Small intestine (tissue), 7 donors: ENCODE measurements at regions not wholly inside any gene's neighbourhood (a gene's known extent, or its start where the extent isn't known, plus 50 kb on each side); places are given as distances from the start of the nearest gene placed in this dataset.

Experiments used
- DNase-seq, 2 donors: peaks; one replicate each; pipeline versions ENCODE4 v3.0.0 to v3.0.0-alpha.2; 2013
- FAIRE-seq: peaks from 2 replicates; lab custom pipeline; 2012; peaks lifted over from hg19 to GRCh38; lab: Jason Lieb, UNC
- H3K27ac ChIP-seq, 3 donors: one replicate each; pipeline ENCODE4 v1.5.1; 2013; ENCODE audit warnings: low read length in 2 of 3, mild to moderate bottlenecking in 2 of 3, control low read depth in 1 of 3, inconsistent platforms in 1 of 3, low read depth in 1 of 3, moderate library complexity in 1 of 3
- H3K27me3 ChIP-seq, 3 donors: one replicate each; pipeline ENCODE4 v1.6.1; 2013; ENCODE audit warnings: low read length in 3 of 3, inconsistent platforms in 1 of 3; ENCODE audit not compliant: control insufficient read depth in 3 of 3, insufficient read depth in 3 of 3
- H3K36me3 ChIP-seq, 3 donors: one replicate each; pipeline ENCODE4 v1.6.1; 2013; ENCODE audit warnings: low read length in 3 of 3, inconsistent platforms in 1 of 3, low read depth in 1 of 3, mild to moderate bottlenecking in 1 of 3, moderate library complexity in 1 of 3; ENCODE audit not compliant: control insufficient read depth in 3 of 3, insufficient read depth in 2 of 3
- H3K4me1 ChIP-seq, 3 donors: one replicate each; pipeline ENCODE4 v1.6.1; 2013; ENCODE audit warnings: low read length in 2 of 3, inconsistent platforms in 1 of 3, low read depth in 1 of 3, mild to moderate bottlenecking in 1 of 3, moderate library complexity in 1 of 3; ENCODE audit not compliant: control insufficient read depth in 3 of 3, insufficient read depth in 2 of 3
- H3K4me3 ChIP-seq, 3 donors: one replicate each; pipeline ENCODE4 v1.5.1; 2013; ENCODE audit warnings: low read length in 3 of 3, control low read depth in 1 of 3, inconsistent platforms in 1 of 3, low read depth in 1 of 3, mild to moderate bottlenecking in 1 of 3, moderate library complexity in 1 of 3
- H3K9me3 ChIP-seq, 2 donors: one replicate each; pipeline ENCODE4 v1.6.1; 2013; ENCODE audit warnings: low read depth in 1 of 2, low read length in 1 of 2; ENCODE audit not compliant: control insufficient read depth in 2 of 2, insufficient read depth in 1 of 2
- WGBS, 3 donors: extraction: QIAGEN DNeasy Blood & Tissue Kit; methylation state at CpG; one replicate each; pipeline ENCODE4 v1.1.7; 2013; 5-methylcytosine and 5-hydroxymethylcytosine counted together
- donor health status: healthy with polysubstance abuse.
- donor health status: control.
- donor health status: control.
- donor health status: Bipolar disorder and iron deficiency.
- donor health status: healthy.

DNA sequence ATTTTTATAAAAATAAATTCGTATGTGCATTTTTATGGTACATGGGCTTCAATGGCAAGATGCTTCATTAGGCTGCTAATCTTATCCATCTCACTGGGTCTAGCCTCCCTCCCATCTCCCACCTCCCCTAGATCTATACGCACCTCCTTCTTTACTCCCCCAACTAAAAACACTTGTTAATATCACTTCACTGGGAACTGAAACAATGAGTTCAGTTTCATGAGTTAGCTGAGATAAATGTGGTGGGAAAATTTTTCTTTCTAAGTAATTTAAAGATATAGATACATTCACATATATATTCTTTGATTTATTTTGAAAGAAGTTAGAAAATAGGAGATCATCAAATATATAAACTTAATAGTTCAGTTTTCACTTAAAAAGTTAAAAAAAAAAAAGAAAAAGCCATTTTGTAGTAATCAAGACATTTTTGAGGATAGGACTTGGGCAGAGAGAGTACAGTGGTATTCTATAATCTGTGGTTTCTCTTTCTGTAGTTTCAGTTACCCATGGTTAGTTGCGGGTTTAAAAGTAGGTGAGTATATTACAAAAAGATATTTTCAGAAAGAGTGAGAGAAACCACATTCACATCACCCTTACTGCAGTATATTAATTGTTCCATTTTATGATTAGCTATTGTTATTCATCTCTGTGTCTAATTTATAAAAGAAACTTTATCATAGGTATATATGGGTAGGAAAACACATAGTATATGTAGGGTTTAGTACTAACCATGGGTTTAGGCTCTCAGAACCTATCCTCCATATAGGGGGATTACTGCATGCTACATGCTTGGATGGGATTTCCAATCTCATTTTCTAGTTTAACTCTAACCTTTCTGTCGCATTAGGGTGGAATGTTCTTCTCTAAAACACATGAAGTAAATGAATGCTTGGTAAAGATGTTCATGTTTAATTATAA lies 316.0 kb upstream of the CBLB start:
- H3K27me3 ChIP-seq, result no peaks in the 10 kb centered on the region
- FAIRE-seq, result peak; percentile 84

GRCh38 chr3:106185949-106186348 lies 317.1 kb upstream of the CBLB start:
- Histone ChIP-seq H3K4me1 (no peaks in the 10 kb centered on the region), H3K27me3 (no peaks in the 10 kb centered on the region), H3K4me3 (no peak overlapping the region), H3K36me3 (no peaks in the 10 kb centered on the region), H3K27ac (no peak overlapping the region), H3K9me3 (no peaks in the 10 kb centered on the region)
- 63 to 82% (median 69%) methylated on average over 2 of the region's 2 CpGs for whole genome bisulfite sequencing, 3 donors
- DNase-seq (no peak), FAIRE-seq (no peak)

More for the DNA sequence above, 316.0 kb upstream of the CBLB start:
- no peak overlapping the region for H3K27ac ChIP-seq
- H3K4me3 ChIP-seq, result no peak overlapping the region
- H3K9me3 ChIP-seq, result no peaks in the 10 kb centered on the region
- no peaks in the 10 kb centered on the region for H3K4me1 ChIP-seq
- DNase-seq, result peak in 1 of 2 donors; percentile 25
- no peaks in the 10 kb centered on the region for H3K36me3 ChIP-seq
- WGBS, 3 donors, result 74 to 86% (median 76%) methylated on average over 4 of the region's 4 CpGs

- Histone ChIP-seq H3K36me3 (no peaks in the 10 kb centered on the region), H3K4me1 (no peaks in the 10 kb centered on the region), H3K27me3 (no peaks in the 10 kb centered on the region), H3K27ac (no peak overlapping the region), H3K4me3 (no peak overlapping the region), H3K9me3 (no peaks in the 10 kb centered on the region)
- DNase-seq, result no peak
- 59 to 68% (median 66%) methylated on average over 2 of the region's 2 CpGs for WGBS, 3 donors
- FAIRE-seq, result no peak
These were observed 321.5 kb upstream of the CBLB start for GRCh38 chr3:106190296-106190695.

- no peaks in the 10 kb centered on the region for H3K9me3 ChIP-seq
- no peak overlapping the region for H3K27ac ChIP-seq
- DNase-seq (no peak), FAIRE-seq (no peak)
- H3K4me1 ChIP-seq, result no peaks in the 10 kb centered on the region
- no peak overlapping the region for H3K4me3 ChIP-seq
- WGBS, 3 donors, result 75 to 92% (median 88%) methylated on average over 1 of the region's 1 CpG
- no peaks in the 10 kb centered on the region for H3K36me3 ChIP-seq
- H3K27me3 ChIP-seq, result no peaks in the 10 kb centered on the region
These were observed 322.4 kb upstream of the CBLB start for GRCh38 chr3:106191211-106191610.

GRCh38 chr3:106191913-106192312 lies 323.1 kb upstream of the CBLB start:
- WGBS, 3 donors, result 80 to 87% (median 87%) methylated on average over 3 of the region's 3 CpGs
- Histone ChIP-seq H3K27ac (no peak overlapping the region), H3K4me3 (no peak overlapping the region), H3K4me1 (no peaks in the 10 kb centered on the region), H3K36me3 (no peaks in the 10 kb centered on the region), H3K9me3 (no peaks in the 10 kb centered on the region), H3K27me3 (no peaks in the 10 kb centered on the region)
- FAIRE-seq (no peak), DNase-seq (no peak)

DNA sequence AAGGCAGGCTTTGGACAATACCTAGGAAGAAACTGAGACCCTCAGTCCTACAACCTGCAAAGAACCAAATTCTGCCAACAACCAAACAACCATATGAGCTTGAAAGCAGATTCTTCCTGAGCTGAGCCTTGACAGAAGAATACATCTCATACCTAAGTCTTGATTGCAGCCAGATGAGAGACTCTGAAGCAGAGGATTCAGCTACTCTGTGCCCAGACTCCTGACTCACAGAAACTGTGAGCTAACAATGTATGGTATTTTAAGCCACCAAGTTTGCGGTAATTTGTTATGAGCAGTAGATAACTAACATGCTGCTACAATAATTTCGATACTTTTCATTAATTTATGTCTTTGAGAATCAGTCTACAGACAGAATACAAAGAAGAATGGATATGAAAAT lies 325.1 kb upstream of the CBLB start:
- Histone ChIP-seq H3K27me3 (no peaks in the 10 kb centered on the region), H3K36me3 (no peaks in the 10 kb centered on the region), H3K27ac (no peak overlapping the region), H3K4me1 (no peaks in the 10 kb centered on the region), H3K4me3 (no peak overlapping the region), H3K9me3 (no peaks in the 10 kb centered on the region)
- DNase-seq (no peak), FAIRE-seq (no peak)
- 91 to 95% (median 95%) methylated on average over 2 of the region's 2 CpGs for WGBS, 3 donors

GRCh38 chr3:106194726-106195125 lies 325.9 kb upstream of the CBLB start:
- WGBS, 3 donors, result 93 to 97% (median 96%) methylated on average over 1 of the region's 1 CpG
- DNase-seq (no peak), FAIRE-seq (peak; percentile 26)
- H3K9me3 ChIP-seq, result no peaks in the 10 kb centered on the region
- H3K4me1 ChIP-seq, result no peaks in the 10 kb centered on the region
- no peak overlapping the region for H3K4me3 ChIP-seq
- H3K27ac ChIP-seq, result no peak overlapping the region
- no peaks in the 10 kb centered on the region for H3K36me3 ChIP-seq
- no peaks in the 10 kb centered on the region for H3K27me3 ChIP-seq

- 59 to 86% (median 73%) methylated on average over 4 of the region's 4 CpGs for WGBS, 3 donors
- Histone ChIP-seq H3K36me3 (no peaks in the 10 kb centered on the region), H3K27me3 (no peaks in the 10 kb centered on the region), H3K4me1 (no peaks in the 10 kb centered on the region), H3K4me3 (no peak overlapping the region), H3K27ac (no peak overlapping the region), H3K9me3 (no peaks in the 10 kb centered on the region)
- FAIRE-seq, result no peak
- DNase-seq, result no peak
These were observed 328.9 kb upstream of the CBLB start for GRCh38 chr3:106197532-106198194.
